MCF 10A (cell line): ENCODE measurements at regions not wholly inside any gene's neighbourhood (a gene's known extent, or its start where the extent isn't known, plus 50 kb on each side); places are given as distances from the start of the nearest gene placed in this dataset.

ENCODE experiments used
- BruUV-seq: library from RNA; stranded (reverse); fragments of 400-500 nt; replicated peaks from 2 replicates; lab custom pipeline; 2021; lab: Mats Ljungman, UMichigan
- CTCF ChIA-PET: fragments of 300-600 bp; sonication (Branson Sonifier 250); formaldehyde crosslinking; extraction: SDS; loops from one replicate; lab custom pipeline; 2021; ENCODE audit warnings: antibody characterized with exemption, inconsistent platforms; lab: Yijun Ruan, JAX
- POLR2A ChIA-PET: fragments of 300-600, 350-650 bp; sonication (Branson Sonifier 250); formaldehyde crosslinking; extraction: SDS; loops from one replicate; lab custom pipeline; 2020; ENCODE audit warnings: antibody characterized with exemption, inconsistent platforms; lab: Yijun Ruan, JAX
- DNase-seq: peaks from one replicate; pipeline ENCODE4 v3.0.0-alpha.2; 2018; ENCODE audit not compliant: unreplicated experiment
- H3K27ac Mint-ChIP-seq: one replicate; pipeline ENCODE4 v1.8.0; 2022; ENCODE audit warnings: mild to moderate bottlenecking, low read depth, mixed read lengths; ENCODE audit not compliant: unreplicated experiment
- H3K27me3 Mint-ChIP-seq: one replicate; pipeline ENCODE4 v1.8.0; 2022; ENCODE audit warnings: mixed read lengths; ENCODE audit not compliant: insufficient read depth, unreplicated experiment
- H3K36me3 Mint-ChIP-seq: one replicate; pipeline ENCODE4 v1.8.0; 2022; ENCODE audit warnings: mild to moderate bottlenecking, moderate library complexity, mixed read lengths; ENCODE audit not compliant: insufficient read depth, unreplicated experiment
- H3K4me1 Mint-ChIP-seq: one replicate; pipeline ENCODE4 v1.8.0; 2022; ENCODE audit warnings: mixed read lengths; ENCODE audit not compliant: insufficient read depth, unreplicated experiment
- H3K4me3 Mint-ChIP-seq: one replicate; pipeline ENCODE4 v1.8.0; 2022; ENCODE audit warnings: mild to moderate bottlenecking, moderate library complexity, mixed read lengths; ENCODE audit not compliant: unreplicated experiment
- H3K9me3 Mint-ChIP-seq: one replicate; pipeline ENCODE4 v1.8.0; 2022; ENCODE audit warnings: mixed read lengths; ENCODE audit not compliant: unreplicated experiment
- intact Hi-C: fragments of 100-400 bp; cut with micrococcal nuclease; formaldehyde crosslinking; loops from 2 replicates; pipeline ENCODE4 v1.14.1; 2022
- TF ChIP-seq, protein P1 (sequence below): fragments of 200-600 bp; IDR thresholded peaks from one replicate; pipeline ENCODE4 v1.8.0; 2022; ENCODE audit warnings: antibody characterized with exemption, mild to moderate bottlenecking; ENCODE audit not compliant: unreplicated experiment

DNA sequence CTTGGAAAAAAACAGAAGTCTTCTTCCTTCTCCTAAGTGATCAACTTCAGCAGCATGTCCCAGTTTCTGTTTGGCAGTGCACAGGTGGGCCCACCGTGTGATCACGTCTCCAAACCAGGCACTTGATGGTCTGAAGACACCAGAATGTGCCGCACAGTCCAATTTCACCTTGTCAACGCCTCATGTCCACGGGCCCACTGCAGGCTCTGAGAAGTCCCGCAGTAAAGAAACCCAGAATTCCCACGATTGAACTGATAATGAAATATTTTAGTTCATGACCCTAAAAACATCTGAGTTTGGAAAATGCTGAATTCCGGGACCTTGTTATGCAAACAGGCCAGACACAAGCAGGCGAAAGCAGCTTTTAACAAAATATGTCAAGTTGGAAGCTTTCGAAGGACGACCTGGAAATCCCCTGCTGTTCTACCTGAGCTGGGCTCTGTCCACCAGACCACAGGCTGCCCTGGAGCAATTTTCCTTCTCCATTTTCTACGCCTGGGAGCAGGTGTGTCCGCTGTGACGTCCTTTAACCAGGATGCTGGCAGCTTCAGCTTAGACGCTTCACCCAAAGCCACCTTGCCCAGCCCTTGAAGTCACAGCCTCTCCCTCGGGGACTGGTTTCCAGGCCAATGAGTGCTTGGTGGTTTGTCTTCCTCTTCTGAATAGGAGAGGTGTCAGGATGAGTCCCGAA is 167.8 kb upstream of the IQSEC1 start:
- DNase-seq = no peak
- ChIA-PET CTCF (no interaction called here), POLR2A (no interaction called here)
- Mint-ChIP-seq H3K36me3 (no peaks in the 10 kb centered on the region), H3K9me3 (no peaks in the 10 kb centered on the region), H3K27ac (no peak overlapping the region), H3K4me1 (no peaks in the 10 kb centered on the region), H3K4me3 (no peak overlapping the region), H3K27me3 (peaks cover 11% of the 10 kb centered on the region)
- intact Hi-C loops = no loop called here
- BruUV-seq = no TSS peak
- TF ChIP-seq, protein P1, sequence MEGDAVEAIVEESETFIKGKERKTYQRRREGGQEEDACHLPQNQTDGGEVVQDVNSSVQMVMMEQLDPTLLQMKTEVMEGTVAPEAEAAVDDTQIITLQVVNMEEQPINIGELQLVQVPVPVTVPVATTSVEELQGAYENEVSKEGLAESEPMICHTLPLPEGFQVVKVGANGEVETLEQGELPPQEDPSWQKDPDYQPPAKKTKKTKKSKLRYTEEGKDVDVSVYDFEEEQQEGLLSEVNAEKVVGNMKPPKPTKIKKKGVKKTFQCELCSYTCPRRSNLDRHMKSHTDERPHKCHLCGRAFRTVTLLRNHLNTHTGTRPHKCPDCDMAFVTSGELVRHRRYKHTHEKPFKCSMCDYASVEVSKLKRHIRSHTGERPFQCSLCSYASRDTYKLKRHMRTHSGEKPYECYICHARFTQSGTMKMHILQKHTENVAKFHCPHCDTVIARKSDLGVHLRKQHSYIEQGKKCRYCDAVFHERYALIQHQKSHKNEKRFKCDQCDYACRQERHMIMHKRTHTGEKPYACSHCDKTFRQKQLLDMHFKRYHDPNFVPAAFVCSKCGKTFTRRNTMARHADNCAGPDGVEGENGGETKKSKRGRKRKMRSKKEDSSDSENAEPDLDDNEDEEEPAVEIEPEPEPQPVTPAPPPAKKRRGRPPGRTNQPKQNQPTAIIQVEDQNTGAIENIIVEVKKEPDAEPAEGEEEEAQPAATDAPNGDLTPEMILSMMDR = no peak

DNA sequence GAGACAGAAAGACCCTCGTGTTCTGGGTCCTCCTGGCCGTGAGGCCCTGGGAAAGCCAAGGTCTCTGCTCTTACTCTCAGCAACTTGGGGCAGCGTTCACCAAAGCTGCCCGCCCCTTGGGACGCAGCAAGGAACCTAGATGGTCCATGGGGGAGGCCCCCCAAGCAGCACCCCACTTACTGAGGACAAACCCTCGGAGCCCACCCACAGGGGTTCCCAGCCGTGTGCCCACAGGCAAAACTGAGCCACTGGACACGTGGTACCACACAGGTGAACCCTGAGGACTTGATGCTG is 166.2 kb upstream of the IQSEC1 start:
- intact Hi-C loops = no loop called here
- no peak for DNase-seq
- Mint-ChIP-seq H3K9me3 (no peaks in the 10 kb centered on the region), H3K4me1 (no peaks in the 10 kb centered on the region), H3K4me3 (no peak overlapping the region), H3K36me3 (no peaks in the 10 kb centered on the region), H3K27me3 (peaks cover 18% of the 10 kb centered on the region), H3K27ac (no peak overlapping the region)
- TF ChIP-seq, protein P1 = no peak
- ChIA-PET POLR2A (no interaction called here), CTCF (no interaction called here)
- BruUV-seq = no TSS peak

DNA sequence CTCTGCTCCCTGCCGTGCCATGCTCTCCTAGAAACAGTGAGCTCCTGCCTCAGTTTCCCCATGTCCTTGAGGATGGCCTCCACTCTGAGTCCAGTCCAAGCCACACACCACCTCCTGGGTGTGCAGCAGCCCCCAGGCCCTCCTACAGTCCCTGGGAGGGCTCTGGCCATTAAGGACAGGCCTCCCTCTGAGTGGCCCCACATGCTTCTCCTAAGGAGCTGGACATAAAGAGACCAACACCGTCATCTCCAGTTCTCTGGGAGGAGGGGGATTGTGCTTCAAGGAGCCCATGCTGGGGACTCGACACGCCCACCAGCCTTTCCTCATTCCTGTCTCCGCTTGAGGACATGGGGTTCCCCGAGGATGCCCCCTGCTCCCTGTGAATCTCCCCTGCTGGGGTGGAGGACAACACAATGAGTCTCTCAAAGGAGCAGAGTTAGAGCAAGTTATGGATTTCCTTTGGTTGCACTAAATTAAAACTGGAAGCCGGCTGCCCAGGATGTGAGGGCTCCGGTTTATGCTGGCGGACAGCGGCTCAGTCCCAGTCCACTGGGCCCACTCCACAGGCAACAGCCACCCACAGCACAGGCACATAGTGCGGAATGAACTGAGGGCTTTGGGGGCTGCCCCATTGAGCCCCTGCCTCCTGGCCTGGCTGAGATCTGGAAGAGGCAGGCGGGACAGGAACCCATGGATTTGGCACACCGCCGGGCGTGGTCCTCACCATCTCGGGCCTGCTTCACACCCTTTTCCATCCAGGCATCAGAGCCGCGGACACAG is 165.6 kb upstream of the IQSEC1 start:
- BruUV-seq = no TSS peak
- no peaks in the 10 kb centered on the region for H3K9me3 Mint-ChIP-seq
- H3K4me3 Mint-ChIP-seq = no peak overlapping the region
- intact Hi-C loops = no loop called here
- H3K36me3 Mint-ChIP-seq = no peaks in the 10 kb centered on the region
- TF ChIP-seq, protein P1 = no peak
- H3K27ac Mint-ChIP-seq = no peak overlapping the region
- CTCF ChIA-PET = no interaction called here
- H3K4me1 Mint-ChIP-seq = no peaks in the 10 kb centered on the region
- POLR2A ChIA-PET = no interaction called here
- peaks cover 23% of the 10 kb centered on the region for H3K27me3 Mint-ChIP-seq
- DNase-seq = no peak

DNA sequence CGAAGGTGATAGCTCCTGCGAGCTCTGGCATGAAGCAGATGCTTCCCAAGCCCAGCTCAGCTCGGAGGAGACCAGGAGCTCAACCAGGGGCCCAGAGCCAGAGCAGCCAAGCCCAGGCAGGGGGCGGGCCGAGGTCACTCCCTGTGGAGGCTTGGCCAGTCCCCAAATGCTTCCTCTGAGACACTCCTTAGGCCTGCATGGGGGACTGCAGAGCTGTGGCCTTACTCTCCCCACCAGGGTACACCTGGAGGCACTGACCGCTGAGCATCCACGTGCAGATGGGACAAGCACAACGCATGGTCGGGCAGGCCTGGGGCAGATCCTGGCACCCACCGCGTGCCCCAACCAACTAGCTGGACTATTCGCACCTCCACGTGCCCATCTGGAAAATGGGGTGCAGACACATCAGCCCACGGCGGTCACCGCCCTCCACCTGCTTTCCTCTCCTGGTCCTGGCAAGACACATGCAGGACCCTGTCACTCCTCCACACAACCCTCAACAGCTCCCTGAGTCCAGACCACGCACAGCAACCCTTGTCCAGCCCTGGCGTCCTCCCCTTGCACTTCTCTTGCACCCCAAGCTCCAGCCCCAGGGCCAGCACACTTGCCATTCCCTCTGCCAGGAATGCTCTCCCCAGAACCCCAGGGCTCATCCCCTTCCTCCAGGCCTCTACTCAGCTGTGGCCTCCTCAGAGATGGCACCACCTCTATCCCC is 164.7 kb upstream of the IQSEC1 start:
- Mint-ChIP-seq H3K36me3 (no peaks in the 10 kb centered on the region), H3K4me3 (no peak overlapping the region), H3K9me3 (no peaks in the 10 kb centered on the region), H3K27me3 (peaks cover 33% of the 10 kb centered on the region), H3K27ac (no peak overlapping the region), H3K4me1 (no peaks in the 10 kb centered on the region)
- CTCF ChIA-PET = interaction anchor here (0.7 to 0.9 kb wide), 2 partner anchors 8 to 95 kb away, joined by 3 read pairs; no protein-coding TSS in a partner anchor
- BruUV-seq = no TSS peak
- TF ChIP-seq, protein P1 = no peak
- intact Hi-C loops = no loop called here
- POLR2A ChIA-PET = no interaction called here
- DNase-seq = no peak
